ENCODE measurements at regions not wholly inside any gene's neighbourhood (a gene's known extent, or its start where the extent isn't known, plus 50 kb on each side); places are given as distances from the start of the nearest gene placed in this dataset.

- TF ChIP-seq POLR2A (IDR thresholded peaks at IDR 0.05; ENCODE audit: low read length) (no peak), GATA1 (IDR thresholded peaks at IDR 0.05; ENCODE audit: low read depth, low read length) (no peak)
These were observed 396.1 kb upstream of the ATP11B start for GRCh38 chr3:182397164-182397563.
